Peyer's patch (tissue), 4 donors: ENCODE measurements at regions not wholly inside any gene's neighbourhood (a gene's known extent, or its start where the extent isn't known, plus 50 kb on each side); places are given as distances from the start of the nearest gene placed in this dataset.

ENCODE experiments used
- CTCF ChIP-seq, 6 experiments: fragments of 450-650 bp in 4 of 6; fragments of 200-600 bp in 2 of 6; sonication (generic) in 1 of 6; IDR thresholded peaks; one replicate each; pipeline ENCODE4 v1.5.1; 2017 to 2019; ENCODE audit warnings: antibody characterized with exemption in 6 of 6, mild to moderate bottlenecking in 3 of 6, moderate library complexity in 1 of 6
- POLR2A ChIP-seq, 2 donors: fragments of 450-650 bp; IDR thresholded peaks; one replicate each; pipeline ENCODE4 v1.5.1; 2017; ENCODE audit warnings: antibody characterized with exemption in 2 of 2, mild to moderate bottlenecking in 2 of 2, moderate library complexity in 2 of 2

GRCh38 chr9:2495221-2496005, 126.2 kb upstream of the VLDLR start:
- no peak for TF ChIP-seq CTCF (IDR thresholded peaks at IDR 0.05)
- no peak for TF ChIP-seq POLR2A (IDR thresholded peaks at IDR 0.05)
